Thymus (tissue), 11 donors: ENCODE measurements at regions not wholly inside any gene's neighbourhood (a gene's known extent, or its start where the extent isn't known, plus 50 kb on each side); places are given as distances from the start of the nearest gene placed in this dataset.

Experiments
- DNase-seq, 9 donors: peaks; one replicate each; pipeline ENCODE4 v3.0.0-alpha.2; 2013; ENCODE audit warnings: low spot score in 9 of 9, low read depth in 6 of 9, missing footprints in 1 of 9
- H3K27ac ChIP-seq, 2 donors: one replicate each; pipeline ENCODE4 v1.5.1; 2013; ENCODE audit warnings: control low read depth in 1 of 2, low read depth in 1 of 2, low read length in 1 of 2, mild to moderate bottlenecking in 1 of 2, moderate library complexity in 1 of 2
- H3K27me3 ChIP-seq, 2 donors: one replicate each; pipeline ENCODE4 v1.5.1; 2013; ENCODE audit warnings: low read length in 1 of 2; ENCODE audit not compliant: control insufficient read depth in 2 of 2, insufficient read depth in 1 of 2
- H3K36me3 ChIP-seq, 2 donors: one replicate each; pipeline ENCODE4 v1.5.1; 2013; ENCODE audit warnings: low read length in 1 of 2, mild to moderate bottlenecking in 1 of 2, moderate library complexity in 1 of 2; ENCODE audit not compliant: control insufficient read depth in 2 of 2, insufficient read depth in 2 of 2
- H3K4me1 ChIP-seq, 2 donors: one replicate each; pipeline ENCODE4 v1.5.1; 2013; ENCODE audit warnings: low read length in 2 of 2; ENCODE audit not compliant: control insufficient read depth in 2 of 2, insufficient read depth in 2 of 2
- H3K4me3 ChIP-seq, 2 donors: one replicate each; pipeline ENCODE4 v1.5.1; 2013; ENCODE audit warnings: low read length in 2 of 2, control low read depth in 1 of 2, mild to moderate bottlenecking in 1 of 2
- H3K9me3 ChIP-seq, 2 donors: one replicate each; pipeline ENCODE4 v1.5.1; 2013; ENCODE audit warnings: low read length in 1 of 2, mild to moderate bottlenecking in 1 of 2; ENCODE audit not compliant: control insufficient read depth in 2 of 2, insufficient read depth in 1 of 2
- WGBS: extraction: QIAGEN DNeasy Blood & Tissue Kit; methylation state at CpG from one replicate; pipeline ENCODE4 v1.1.7; 2013; 5-methylcytosine and 5-hydroxymethylcytosine counted together
- donor health status: healthy.

GRCh38 chr4:71267244-71267643 is 71.6 kb upstream of the SLC4A4 start:
- H3K4me1 ChIP-seq = no peaks in the 10 kb centered on the region
- no peak overlapping the region for H3K27ac ChIP-seq
- no peaks in the 10 kb centered on the region for H3K27me3 ChIP-seq

GRCh38 chr4:71268166-71268565 is 70.7 kb upstream of the SLC4A4 start:
- H3K36me3 ChIP-seq = no peaks in the 10 kb centered on the region
- no peaks in the 10 kb centered on the region for H3K4me1 ChIP-seq
- no peaks in the 10 kb centered on the region for H3K9me3 ChIP-seq
- DNase-seq = no peak
- H3K27me3 ChIP-seq = no peaks in the 10 kb centered on the region
- no peak overlapping the region for H3K27ac ChIP-seq
- no peak overlapping the region for H3K4me3 ChIP-seq
- WGBS = 95% methylated on average over 4 of the region's 4 CpGs

More at GRCh38 chr4:71267244-71267643, 71.6 kb upstream of the SLC4A4 start:
- no peak for DNase-seq
- Histone ChIP-seq H3K36me3 (no peaks in the 10 kb centered on the region), H3K9me3 (no peaks in the 10 kb centered on the region), H3K4me3 (no peak overlapping the region)
- 98% methylated on average over 1 of the region's 1 CpG for WGBS

- Histone ChIP-seq H3K9me3 (no peaks in the 10 kb centered on the region), H3K36me3 (no peaks in the 10 kb centered on the region), H3K4me3 (no peak overlapping the region), H3K27me3 (no peaks in the 10 kb centered on the region), H3K4me1 (no peaks in the 10 kb centered on the region), H3K27ac (no peak overlapping the region)
- DNase-seq = no peak
- WGBS = 94% methylated on average over 5 of the region's 5 CpGs
These were observed 69.6 kb upstream of the SLC4A4 start for GRCh38 chr4:71269233-71269632.

GRCh38 chr4:71270901-71271300 is 67.9 kb upstream of the SLC4A4 start:
- Histone ChIP-seq H3K27me3 (no peaks in the 10 kb centered on the region), H3K27ac (no peak overlapping the region), H3K4me1 (no peaks in the 10 kb centered on the region), H3K4me3 (no peak overlapping the region), H3K36me3 (no peaks in the 10 kb centered on the region), H3K9me3 (no peaks in the 10 kb centered on the region)
- WGBS = 17% methylated on average over 1 of the region's 1 CpG
- peak in 4 of 9 donors; percentile 10 to 50 (median 32) for DNase-seq

GRCh38 chr4:71272976-71273375 is 65.8 kb upstream of the SLC4A4 start:
- 96% methylated on average over 1 of the region's 1 CpG for WGBS

GRCh38 chr4:71275004-71275403 is 63.8 kb upstream of the SLC4A4 start:
- H3K36me3 ChIP-seq = no peaks in the 10 kb centered on the region
- H3K4me3 ChIP-seq = no peak overlapping the region
- H3K4me1 ChIP-seq = no peaks in the 10 kb centered on the region
- peak in 1 of 9 donors; percentile 9 for DNase-seq
- H3K9me3 ChIP-seq = no peaks in the 10 kb centered on the region
- H3K27me3 ChIP-seq = no peaks in the 10 kb centered on the region
- H3K27ac ChIP-seq = no peak overlapping the region

More at GRCh38 chr4:71272976-71273375, 65.8 kb upstream of the SLC4A4 start:
- DNase-seq = no peak
- Histone ChIP-seq H3K4me1 (no peaks in the 10 kb centered on the region), H3K27me3 (no peaks in the 10 kb centered on the region), H3K9me3 (no peaks in the 10 kb centered on the region), H3K4me3 (no peak overlapping the region), H3K27ac (no peak overlapping the region), H3K36me3 (no peaks in the 10 kb centered on the region)

GRCh38 chr4:71275570-71275969 is 63.2 kb upstream of the SLC4A4 start:
- Histone ChIP-seq H3K27me3 (no peaks in the 10 kb centered on the region), H3K9me3 (no peaks in the 10 kb centered on the region), H3K4me3 (no peak overlapping the region), H3K36me3 (no peaks in the 10 kb centered on the region), H3K27ac (no peak overlapping the region), H3K4me1 (no peaks in the 10 kb centered on the region)
- peak in 1 of 9 donors; percentile 26 for DNase-seq
- 19% methylated on average over 4 of the region's 4 CpGs for WGBS

- Histone ChIP-seq H3K9me3 (no peaks in the 10 kb centered on the region), H3K27ac (no peak overlapping the region), H3K4me3 (no peak overlapping the region), H3K4me1 (no peaks in the 10 kb centered on the region), H3K36me3 (no peaks in the 10 kb centered on the region), H3K27me3 (no peaks in the 10 kb centered on the region)
- DNase-seq = no peak
- 96% methylated on average over 1 of the region's 1 CpG for WGBS
These were observed 61.5 kb upstream of the SLC4A4 start for GRCh38 chr4:71277353-71277752.

GRCh38 chr4:71283642-71284257 is 55.1 kb upstream of the SLC4A4 start:
- DNase-seq = no peak
- Histone ChIP-seq H3K27me3 (no peaks in the 10 kb centered on the region), H3K27ac (no peak overlapping the region), H3K9me3 (no peaks in the 10 kb centered on the region), H3K4me3 (no peak overlapping the region), H3K36me3 (no peaks in the 10 kb centered on the region), H3K4me1 (no peaks in the 10 kb centered on the region)
- WGBS = 94% methylated on average over 2 of the region's 2 CpGs
